ENCODE measurements at regions not wholly inside any gene's neighbourhood (a gene's known extent, or its start where the extent isn't known, plus 50 kb on each side); places are given as distances from the start of the nearest gene placed in this dataset.

DNA sequence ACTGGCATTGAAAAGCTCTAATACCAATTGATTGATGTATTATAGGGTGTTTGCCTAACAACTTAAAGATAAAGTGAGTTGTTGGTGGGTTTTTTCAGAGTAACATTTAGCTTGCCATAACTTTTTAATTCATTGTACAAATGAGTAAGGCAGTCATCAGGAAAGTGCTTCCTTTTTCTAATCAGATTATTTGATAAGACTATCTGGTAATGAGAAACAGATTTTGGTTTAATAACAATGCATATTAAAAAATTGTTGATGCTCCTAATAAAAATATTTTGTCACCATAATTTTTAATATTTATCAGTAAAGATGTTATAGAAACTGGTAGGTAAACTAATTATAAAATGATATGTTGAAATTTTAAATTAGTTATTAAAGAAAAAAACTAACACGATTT lies 51.3 kb downstream of the BLTP1 start:
- ATAC-seq (ENCODE audit: poor library complexity) (no peak), DNase-seq (no peak)
- intact Hi-C loops (cut with DNase I), result no loop called here

GRCh38 chr4:122205687-122206086 lies 53.6 kb downstream of the BLTP1 start:
- intact Hi-C loops (cut with DNase I), result no loop called here
- DNase-seq, result no peak
- ATAC-seq (ENCODE audit: poor library complexity), result no peak

- ATAC-seq (ENCODE audit: poor library complexity), result no peak
- intact Hi-C loops (cut with DNase I), result no loop called here
- DNase-seq, result no peak
These were observed 60.7 kb downstream of the BLTP1 start for GRCh38 chr4:122212880-122213279.

DNA sequence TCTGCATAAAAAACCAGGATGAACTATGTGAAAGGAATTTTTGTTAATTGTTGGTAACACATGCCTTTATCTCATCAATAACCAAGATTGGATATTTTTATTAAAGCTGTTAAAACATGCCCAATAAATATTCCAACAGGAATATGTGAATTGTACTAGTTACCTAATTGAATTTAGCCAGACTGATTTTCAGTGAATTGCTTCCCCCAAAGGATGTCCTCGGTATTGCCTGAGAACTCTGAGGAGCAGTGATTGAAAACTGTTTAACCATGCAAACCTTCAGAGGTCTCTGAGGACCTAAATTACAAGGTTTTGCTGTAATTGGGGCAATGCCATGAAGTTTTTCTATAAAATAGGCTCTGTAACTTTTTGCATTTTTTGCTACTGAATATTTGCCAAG lies 66.6 kb downstream of the BLTP1 start:
- DNase-seq, result no peak
- intact Hi-C loops (cut with DNase I), result no loop called here
- ATAC-seq (ENCODE audit: poor library complexity), result no peak

DNA sequence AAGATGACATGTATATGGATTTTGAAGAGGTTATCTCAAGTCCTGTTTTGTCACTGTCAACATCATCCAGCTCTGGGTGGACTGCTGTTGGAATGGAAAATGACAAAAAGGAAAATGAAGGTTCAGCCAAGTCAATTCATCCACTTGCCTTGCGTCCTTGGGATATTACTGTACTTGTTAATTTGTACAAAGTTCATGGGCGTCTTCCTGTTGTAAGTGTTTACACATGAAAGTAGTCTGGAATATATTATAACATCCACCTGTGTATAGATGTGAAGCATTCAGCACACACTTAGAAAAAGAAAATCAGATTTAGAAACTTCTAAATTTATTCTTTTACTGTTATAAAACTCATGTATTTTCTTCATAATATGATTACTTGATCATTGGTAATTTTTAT lies 67.2 kb downstream of the BLTP1 start:
- ATAC-seq (ENCODE audit: poor library complexity), result no peak
- DNase-seq, result no peak
- intact Hi-C loops (cut with DNase I), result no loop called here

- ATAC-seq (ENCODE audit: poor library complexity), result no peak
- intact Hi-C loops (cut with DNase I), result loop anchor here (5.0 kb wide), 1 partner anchor 224 kb away; no protein-coding TSS in a partner anchor
- DNase-seq, result no peak
These were observed 69.2 kb downstream of the BLTP1 start for GRCh38 chr4:122221322-122221721.

DNA sequence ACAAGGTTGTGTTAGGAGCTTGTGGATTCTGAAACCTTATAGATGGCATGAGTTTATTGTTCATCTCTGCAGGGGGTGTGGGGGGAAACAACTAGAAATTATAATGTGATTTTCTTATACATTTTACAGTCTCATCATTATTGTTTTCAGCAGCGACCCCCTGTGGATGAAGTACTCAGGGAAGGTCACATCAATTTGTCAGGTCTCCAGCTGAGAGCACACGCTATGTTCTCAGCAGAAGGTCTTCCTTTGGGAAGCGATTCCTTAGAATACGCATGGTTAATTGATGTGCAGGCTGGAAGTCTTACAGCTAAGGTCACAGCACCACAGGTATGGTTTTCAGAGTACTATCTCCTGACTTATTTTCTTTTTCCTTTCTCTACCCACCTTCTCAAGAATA lies 72.2 kb downstream of the BLTP1 start:
- DNase-seq, result no peak
- ATAC-seq (ENCODE audit: poor library complexity), result no peak
- intact Hi-C loops (cut with DNase I), result loop anchor here (5.0 kb wide), 1 partner anchor 227 kb away; no protein-coding TSS in a partner anchor

- DNase-seq, result no peak
- no peak for ATAC-seq (ENCODE audit: poor library complexity)
- intact Hi-C loops (cut with DNase I), result no loop called here
These were observed 75.1 kb downstream of the BLTP1 start for GRCh38 chr4:122227202-122227601.

DNA sequence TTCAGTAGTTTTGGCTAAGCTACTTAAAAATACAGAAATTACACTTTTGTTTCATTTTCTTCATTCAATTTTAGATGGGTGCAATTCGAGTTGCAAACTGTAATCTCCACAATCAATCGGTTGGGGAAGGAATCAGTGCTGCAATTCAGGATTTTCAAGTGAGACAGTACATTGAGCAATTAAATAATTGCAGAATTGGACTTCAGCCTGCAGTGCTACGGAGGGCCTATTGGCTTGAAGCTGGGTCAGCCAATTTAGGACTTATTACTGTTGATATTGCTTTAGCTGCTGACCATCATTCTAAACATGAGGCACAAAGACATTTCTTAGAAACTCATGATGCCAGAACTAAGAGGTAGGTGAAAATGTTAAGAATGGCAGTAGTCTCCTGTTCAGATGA lies 77.7 kb downstream of the BLTP1 start:
- DNase-seq (no peak), ATAC-seq (ENCODE audit: poor library complexity) (no peak)
- intact Hi-C loops (cut with DNase I), result no loop called here

GRCh38 chr4:122232633-122233032 lies 80.5 kb downstream of the BLTP1 start:
- DNase-seq (no peak), ATAC-seq (ENCODE audit: poor library complexity) (no peak)
- intact Hi-C loops (cut with DNase I), result no loop called here

DNA sequence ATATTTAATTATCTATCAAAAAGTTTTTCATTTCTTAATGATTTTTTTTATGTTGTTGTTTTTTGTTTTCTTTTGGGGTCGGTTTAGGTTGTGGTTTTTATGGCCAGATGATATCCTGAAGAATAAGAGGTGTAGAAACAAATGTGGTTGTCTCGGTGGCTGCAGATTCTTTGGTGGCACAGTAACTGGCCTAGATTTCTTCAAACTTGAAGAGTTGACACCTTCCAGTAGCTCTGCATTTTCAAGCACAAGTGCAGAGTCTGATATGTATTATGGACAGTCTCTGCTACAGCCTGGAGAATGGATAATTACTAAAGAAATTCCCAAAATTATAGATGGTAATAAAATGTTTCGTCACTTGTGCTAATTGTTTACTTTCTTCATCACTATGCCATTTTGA lies 82.6 kb downstream of the BLTP1 start:
- DNase-seq, result no peak
- ATAC-seq (ENCODE audit: poor library complexity), result no peak
- intact Hi-C loops (cut with DNase I), result no loop called here

DNA sequence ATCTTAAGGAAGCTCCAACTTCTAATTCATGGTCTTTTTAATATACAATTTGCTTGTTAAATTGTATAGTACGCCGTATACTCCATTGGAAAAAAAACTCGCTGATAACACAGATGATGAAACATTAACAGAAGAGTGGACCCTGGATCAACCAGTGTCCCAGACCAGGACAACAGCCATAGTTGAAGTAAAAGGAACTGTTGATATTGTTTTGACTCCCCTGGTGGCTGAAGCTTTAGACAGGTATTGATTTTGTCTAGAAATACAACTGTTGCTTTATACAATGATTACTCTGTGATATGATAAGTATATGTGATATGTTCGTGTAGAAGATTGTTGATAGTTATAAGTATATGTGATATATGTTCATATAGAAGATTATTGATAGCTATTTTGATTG lies 91.7 kb downstream of the BLTP1 start:
- no peak for ATAC-seq (ENCODE audit: poor library complexity)
- intact Hi-C loops (cut with DNase I), result no loop called here
- no peak for DNase-seq

DNA sequence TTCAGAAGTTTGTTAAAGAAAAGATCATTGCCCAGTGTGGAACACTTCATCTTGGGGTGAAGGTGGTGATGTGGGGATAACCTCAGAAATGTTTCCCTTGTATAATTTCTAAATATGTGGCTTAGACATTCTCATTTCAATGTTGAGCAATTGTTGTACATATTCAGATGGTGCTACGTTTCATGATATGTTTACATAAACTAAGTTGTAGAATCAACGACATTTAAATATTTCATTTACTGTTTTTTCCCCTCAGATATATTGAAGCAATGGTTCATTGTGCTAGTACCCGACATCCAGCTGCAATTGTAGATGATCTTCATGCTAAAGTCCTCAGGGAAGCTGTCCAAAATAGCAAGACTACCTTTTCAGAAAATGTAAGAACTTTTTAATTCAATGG lies 92.6 kb downstream of the BLTP1 start:
- ATAC-seq (ENCODE audit: poor library complexity) (no peak), DNase-seq (no peak)
- intact Hi-C loops (cut with DNase I), result no loop called here

GRCh38 chr4:122246551-122246950 lies 94.4 kb downstream of the BLTP1 start:
- no peak for DNase-seq
- no peak for ATAC-seq (ENCODE audit: poor library complexity)
- intact Hi-C loops (cut with DNase I), result no loop called here

GRCh38 chr4:122249357-122249756 lies 97.2 kb downstream of the BLTP1 start:
- DNase-seq (no peak), ATAC-seq (ENCODE audit: poor library complexity) (no peak)
- intact Hi-C loops (cut with DNase I), result no loop called here

GRCh38 chr4:122252584-122252983 lies 100.5 kb downstream of the BLTP1 start:
- intact Hi-C loops (cut with DNase I), result loop anchor here (10.0 kb wide), 1 partner anchor 58 kb away; no protein-coding TSS in a partner anchor
- ATAC-seq (ENCODE audit: poor library complexity) (no peak), DNase-seq (no peak)

- DNase-seq (no peak), ATAC-seq (ENCODE audit: poor library complexity) (no peak)
- intact Hi-C loops (cut with DNase I), result loop anchor here (10.0 kb wide), 1 partner anchor 65 kb away; no protein-coding TSS in a partner anchor
These were observed 107.7 kb downstream of the BLTP1 start for GRCh38 chr4:122259849-122260248.

DNA sequence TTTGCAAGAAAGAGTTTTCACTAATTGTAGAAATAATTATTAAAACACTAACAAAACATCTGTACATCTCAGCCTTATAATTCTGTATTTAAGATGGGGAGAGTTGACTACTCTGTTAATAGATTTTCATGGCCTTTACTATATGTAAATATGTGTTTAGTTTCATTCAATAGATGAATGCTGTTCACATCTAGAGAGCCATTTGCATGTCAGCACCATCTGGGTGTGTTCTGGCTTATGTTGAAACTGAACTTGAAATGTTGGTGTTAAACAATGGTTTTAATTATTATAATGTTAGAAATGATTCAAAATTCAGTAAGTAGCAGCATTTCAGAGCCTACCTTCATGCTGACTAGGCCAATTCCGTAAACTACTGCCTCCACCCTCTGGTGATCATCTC lies 102.5 kb upstream of the ADAD1 start:
- DNase-seq (no peak), ATAC-seq (ENCODE audit: poor library complexity) (no peak)
- intact Hi-C loops (cut with DNase I), result loop anchor here (10.0 kb wide), 1 partner anchor 78 kb away; no protein-coding TSS in a partner anchor

GRCh38 chr4:122278976-122279375 lies 99.8 kb upstream of the ADAD1 start:
- intact Hi-C loops (cut with DNase I), result loop anchor here (10.0 kb wide), 1 partner anchor 76 kb away; no protein-coding TSS in a partner anchor
- no peak for DNase-seq
- no peak for ATAC-seq (ENCODE audit: poor library complexity)

- ATAC-seq (ENCODE audit: poor library complexity), result no peak
- no peak for DNase-seq
- intact Hi-C loops (cut with DNase I), result loop anchor here (10.0 kb wide), 1 partner anchor 75 kb away; no protein-coding TSS in a partner anchor
These were observed 99.1 kb upstream of the ADAD1 start for GRCh38 chr4:122279670-122280069.

DNA sequence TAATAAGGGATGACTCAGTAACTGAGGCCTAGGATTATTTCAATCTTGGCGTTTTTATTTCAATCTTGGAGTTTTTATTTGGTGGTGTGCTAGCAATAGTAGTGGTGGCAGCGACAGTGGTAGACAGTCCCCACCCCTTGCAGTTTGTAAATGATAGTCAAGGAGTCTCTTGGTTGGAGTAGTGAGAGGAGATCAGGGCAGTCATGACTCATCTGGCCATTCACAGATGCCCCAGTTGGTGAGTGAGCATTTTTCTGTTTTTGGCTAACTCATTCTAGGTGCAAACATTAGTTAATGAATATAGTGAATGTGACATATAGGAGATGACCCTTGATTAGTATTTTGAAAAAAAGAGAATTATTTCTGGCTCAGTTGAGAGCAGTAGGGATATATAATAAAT lies 93.5 kb upstream of the ADAD1 start:
- ATAC-seq (ENCODE audit: poor library complexity) (no peak), DNase-seq (no peak)
- intact Hi-C loops (cut with DNase I), result no loop called here

Data from Right ventricle myocardium superior (tissue), 1 donor.